ENCODE measurements at regions not wholly inside any gene's neighbourhood (a gene's known extent, or its start where the extent isn't known, plus 50 kb on each side); places are given as distances from the start of the nearest gene placed in this dataset.

DNA sequence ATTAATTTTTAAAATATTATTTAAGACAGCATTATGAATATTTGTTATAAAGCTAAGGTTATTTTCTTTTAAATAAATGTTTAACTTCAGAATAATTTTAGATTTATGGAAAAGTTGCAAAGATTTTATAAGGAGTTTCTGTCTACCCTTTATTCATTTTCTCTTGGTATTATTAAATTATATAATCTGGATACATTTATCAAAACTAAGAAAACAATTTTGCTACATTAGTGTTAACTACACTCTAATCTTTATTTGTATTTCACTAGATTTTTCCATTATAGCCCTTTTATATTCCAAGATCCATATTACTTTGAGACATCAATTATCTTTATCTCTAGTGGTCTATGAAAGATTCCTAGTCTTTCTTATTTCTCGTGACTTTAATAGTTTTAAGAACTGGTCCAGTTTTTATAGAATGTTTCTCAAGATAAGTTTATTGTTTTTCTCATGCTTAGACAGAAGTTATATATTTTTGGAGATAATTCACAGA is 1243.7 kb upstream of the PCDH9 start:
- Mint-ChIP-seq H3K27me3 (ENCODE audit: insufficient read depth) (no peaks in the 10 kb centered on the region), H3K4me3 (no peak overlapping the region), H3K27ac (no peak overlapping the region), H3K36me3 (ENCODE audit: low read depth) (no peaks in the 10 kb centered on the region), H3K9me3 (peaks cover 12% of the 10 kb centered on the region), H3K4me1 (ENCODE audit: low read depth) (no peaks in the 10 kb centered on the region)
- TF ChIP-seq, protein P1, sequence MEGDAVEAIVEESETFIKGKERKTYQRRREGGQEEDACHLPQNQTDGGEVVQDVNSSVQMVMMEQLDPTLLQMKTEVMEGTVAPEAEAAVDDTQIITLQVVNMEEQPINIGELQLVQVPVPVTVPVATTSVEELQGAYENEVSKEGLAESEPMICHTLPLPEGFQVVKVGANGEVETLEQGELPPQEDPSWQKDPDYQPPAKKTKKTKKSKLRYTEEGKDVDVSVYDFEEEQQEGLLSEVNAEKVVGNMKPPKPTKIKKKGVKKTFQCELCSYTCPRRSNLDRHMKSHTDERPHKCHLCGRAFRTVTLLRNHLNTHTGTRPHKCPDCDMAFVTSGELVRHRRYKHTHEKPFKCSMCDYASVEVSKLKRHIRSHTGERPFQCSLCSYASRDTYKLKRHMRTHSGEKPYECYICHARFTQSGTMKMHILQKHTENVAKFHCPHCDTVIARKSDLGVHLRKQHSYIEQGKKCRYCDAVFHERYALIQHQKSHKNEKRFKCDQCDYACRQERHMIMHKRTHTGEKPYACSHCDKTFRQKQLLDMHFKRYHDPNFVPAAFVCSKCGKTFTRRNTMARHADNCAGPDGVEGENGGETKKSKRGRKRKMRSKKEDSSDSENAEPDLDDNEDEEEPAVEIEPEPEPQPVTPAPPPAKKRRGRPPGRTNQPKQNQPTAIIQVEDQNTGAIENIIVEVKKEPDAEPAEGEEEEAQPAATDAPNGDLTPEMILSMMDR (IDR thresholded peaks at IDR 0.05) = no peak
- no peak for DNase-seq

- peaks cover 36% of the 10 kb centered on the region for H3K9me3 Mint-ChIP-seq
- no peaks in the 10 kb centered on the region for H3K36me3 Mint-ChIP-seq (ENCODE audit: low read depth)
Measured at GRCh38 chr13:68467160-68467559, 1237.0 kb upstream of the PCDH9 start.

GRCh38 chr13:68440874-68441273 is 1210.7 kb upstream of the PCDH9 start:
- H3K9me3 Mint-ChIP-seq = peaks cover 16% of the 10 kb centered on the region
- DNase-seq = no peak
- no peaks in the 10 kb centered on the region for H3K27me3 Mint-ChIP-seq (ENCODE audit: insufficient read depth)
- no peaks in the 10 kb centered on the region for H3K36me3 Mint-ChIP-seq (ENCODE audit: low read depth)
- TF ChIP-seq, protein P1 (IDR thresholded peaks at IDR 0.05) = no peak
- no peak overlapping the region for H3K27ac Mint-ChIP-seq
- H3K4me1 Mint-ChIP-seq (ENCODE audit: low read depth) = no peaks in the 10 kb centered on the region
- no peak overlapping the region for H3K4me3 Mint-ChIP-seq

More at GRCh38 chr13:68467160-68467559, 1237.0 kb upstream of the PCDH9 start:
- H3K4me1 Mint-ChIP-seq (ENCODE audit: low read depth) = no peaks in the 10 kb centered on the region
- DNase-seq = no peak
- no peak overlapping the region for H3K27ac Mint-ChIP-seq
- H3K4me3 Mint-ChIP-seq = no peak overlapping the region
- TF ChIP-seq, protein P1 (IDR thresholded peaks at IDR 0.05) = no peak
- H3K27me3 Mint-ChIP-seq (ENCODE audit: insufficient read depth) = no peaks in the 10 kb centered on the region

DNA sequence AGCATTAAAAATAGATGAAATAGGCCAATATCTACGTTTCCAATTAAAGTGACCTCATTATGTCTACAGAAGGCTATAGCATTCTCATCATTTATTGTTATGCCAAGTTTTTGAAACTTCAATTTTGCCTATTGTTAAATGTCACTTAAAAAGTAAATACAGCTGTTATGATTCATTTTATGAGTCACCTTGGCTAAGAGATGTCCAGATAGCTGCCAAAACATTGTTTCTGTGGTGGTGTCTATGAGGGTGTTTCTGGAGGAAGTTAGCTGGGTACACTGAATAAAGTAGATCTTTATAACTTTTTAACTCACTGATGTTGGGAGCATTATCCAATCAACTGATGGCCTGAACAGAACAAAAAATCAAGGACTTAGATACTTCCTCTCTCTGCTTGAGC is 1209.7 kb upstream of the PCDH9 start:
- Mint-ChIP-seq H3K27me3 (ENCODE audit: insufficient read depth) (no peaks in the 10 kb centered on the region), H3K9me3 (peaks cover 13% of the 10 kb centered on the region), H3K36me3 (ENCODE audit: low read depth) (no peaks in the 10 kb centered on the region), H3K4me3 (no peak overlapping the region), H3K27ac (no peak overlapping the region), H3K4me1 (ENCODE audit: low read depth) (no peaks in the 10 kb centered on the region)
- TF ChIP-seq, protein P1 (IDR thresholded peaks at IDR 0.05) = no peak
- no peak for DNase-seq

DNA sequence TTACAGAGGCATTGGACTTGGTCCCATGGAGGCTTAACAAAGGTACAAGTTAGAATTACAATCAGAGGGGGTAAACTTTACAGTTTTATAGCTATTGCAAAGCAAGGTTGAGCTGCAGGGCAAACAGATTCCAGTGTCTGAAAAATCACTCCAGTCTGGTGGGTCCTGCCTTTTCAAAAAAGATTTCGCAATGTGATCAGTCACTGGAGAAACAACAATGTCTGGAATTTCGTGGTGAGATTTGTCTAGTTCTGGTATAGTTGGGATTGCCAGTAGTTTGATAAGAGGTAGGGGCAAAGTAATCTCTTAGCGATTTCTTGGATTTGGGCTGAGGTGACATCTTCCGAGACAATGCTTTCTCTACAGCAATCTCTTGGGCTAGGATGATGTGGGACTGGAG is 1198.2 kb upstream of the PCDH9 start:
- 0 out of 2 replicates have a peak, but pooled peaks cover 7% of the 10 kb centered on the region for H3K36me3 Mint-ChIP-seq (ENCODE audit: low read depth)
- H3K4me3 Mint-ChIP-seq = no peak overlapping the region
- H3K9me3 Mint-ChIP-seq = peaks cover 49% of the 10 kb centered on the region
- TF ChIP-seq, protein P1 (IDR thresholded peaks at IDR 0.05) = no peak
- no peaks in the 10 kb centered on the region for H3K4me1 Mint-ChIP-seq (ENCODE audit: low read depth)
- H3K27me3 Mint-ChIP-seq (ENCODE audit: insufficient read depth) = no peaks in the 10 kb centered on the region
- H3K27ac Mint-ChIP-seq = no peak overlapping the region
- no peak for DNase-seq

GRCh38 chr13:68417801-68418200 is 1187.7 kb upstream of the PCDH9 start:
- Mint-ChIP-seq H3K27ac (no peak overlapping the region), H3K4me1 (ENCODE audit: low read depth) (no peaks in the 10 kb centered on the region), H3K9me3 (peaks cover 32% of the 10 kb centered on the region), H3K4me3 (no peak overlapping the region), H3K36me3 (ENCODE audit: low read depth) (no peaks in the 10 kb centered on the region), H3K27me3 (ENCODE audit: insufficient read depth) (no peaks in the 10 kb centered on the region)
- TF ChIP-seq, protein P1 (IDR thresholded peaks at IDR 0.05) = no peak
- no peak for DNase-seq
